Retinal pigment epithelial cell (primary cell): ENCODE measurements at regions not wholly inside any gene's neighbourhood (a gene's known extent, or its start where the extent isn't known, plus 50 kb on each side); places are given as distances from the start of the nearest gene placed in this dataset.

Experiments used
- DNase-seq: peaks from one replicate; pipeline ENCODE4 v3.0.0-alpha.2; 2010; ENCODE audit warnings: low read depth
- H3K4me3 ChIP-seq: 2 replicates; pipeline ENCODE4 v1.5.1; 2011; ENCODE audit warnings: mild to moderate bottlenecking, low read length, control low read depth, moderate library complexity
- CTCF ChIP-seq: conservative IDR thresholded peaks from 2 replicates; pipeline ENCODE4 v1.5.1; 2011; ENCODE audit warnings: low read depth, low read length, control low read depth, inconsistent platforms

GRCh38 chr3:69500604-69501003, 114.7 kb upstream of the FRMD4B start:
- TF ChIP-seq CTCF: no peak
- no peak overlapping the region for H3K4me3 ChIP-seq
- DNase-seq: no peak

- no peak for TF ChIP-seq CTCF
- no peak for DNase-seq
- no peak overlapping the region for H3K4me3 ChIP-seq
Observed at GRCh38 chr3:69499899-69500421, 114.1 kb upstream of the FRMD4B start.

- no peak overlapping the region for H3K4me3 ChIP-seq
- TF ChIP-seq CTCF: no peak
- DNase-seq: no peak
Observed at GRCh38 chr3:69499422-69499821, 113.5 kb upstream of the FRMD4B start.

GRCh38 chr3:69496856-69497255, 111.0 kb upstream of the FRMD4B start:
- DNase-seq: no peak
- no peak for TF ChIP-seq CTCF
- no peak overlapping the region for H3K4me3 ChIP-seq

GRCh38 chr3:69494185-69494584, 108.3 kb upstream of the FRMD4B start:
- no peak for TF ChIP-seq CTCF
- no peak overlapping the region for H3K4me3 ChIP-seq
- DNase-seq: no peak

- no peak overlapping the region for H3K4me3 ChIP-seq
- no peak for DNase-seq
- no peak for TF ChIP-seq CTCF
Observed at GRCh38 chr3:69493157-69493556, 107.3 kb upstream of the FRMD4B start.

- no peak for TF ChIP-seq CTCF
Observed at GRCh38 chr3:69491975-69492374, 106.1 kb upstream of the FRMD4B start.

More at GRCh38 chr3:69491975-69492374, 106.1 kb upstream of the FRMD4B start:
- no peak overlapping the region for H3K4me3 ChIP-seq
- no peak for DNase-seq
